HG03066 (cell line): ENCODE measurements at regions not wholly inside any gene's neighbourhood (a gene's known extent, or its start where the extent isn't known, plus 50 kb on each side); places are given as distances from the start of the nearest gene placed in this dataset.
"Not testable (repeated sequence)": the region's sequence is repeated elsewhere in the genome, so short reads cannot be mapped to it uniquely, and the experiment has no call there.

Experiments
- ATAC-seq: cut with Tn5 transposase; IDR thresholded peaks from one replicate; pipeline ENCODE4 v1.9.1; 2021; ENCODE audit warnings: low read depth; ENCODE audit not compliant: unreplicated experiment

DNA sequence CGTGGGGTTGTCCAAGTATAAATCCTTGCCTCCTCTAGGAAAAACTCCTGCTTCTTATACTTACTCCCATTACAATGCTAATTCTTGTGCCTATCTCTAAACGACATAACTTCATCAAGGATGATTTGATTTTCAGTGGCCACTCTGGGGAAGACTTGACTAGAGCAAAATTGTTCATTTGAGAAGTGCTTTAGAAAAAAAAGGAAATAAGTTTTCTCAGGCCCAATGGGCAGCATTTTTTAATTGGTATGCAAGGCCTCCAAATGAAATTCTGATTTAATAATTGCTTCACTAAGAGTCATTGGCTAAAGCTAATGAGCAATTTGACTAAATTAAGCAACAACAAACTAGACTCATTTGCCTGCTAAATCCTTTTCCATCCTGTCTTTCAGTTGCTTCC lies 496.1 kb downstream of the TSN start:
- no peak for ATAC-seq

DNA sequence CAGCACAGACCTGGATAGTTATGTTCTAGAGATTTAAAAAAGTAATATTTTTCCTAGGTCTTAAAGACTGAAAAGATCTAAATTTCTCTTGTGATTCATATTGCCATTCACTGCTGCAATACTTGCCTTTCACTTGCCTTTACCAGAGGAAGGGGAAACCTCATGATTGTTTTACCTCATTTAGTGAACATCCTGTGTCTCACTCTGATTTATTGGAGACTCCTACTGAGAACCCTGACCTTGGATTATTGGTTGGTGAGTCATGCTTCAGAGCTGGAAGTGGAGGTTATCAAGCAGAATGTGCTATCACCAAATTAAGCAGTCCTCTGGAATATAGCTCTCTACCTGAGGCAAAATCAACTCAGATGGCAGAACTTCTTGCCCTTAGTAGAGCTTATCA lies 500.5 kb downstream of the TSN start:
- no peak for ATAC-seq

DNA sequence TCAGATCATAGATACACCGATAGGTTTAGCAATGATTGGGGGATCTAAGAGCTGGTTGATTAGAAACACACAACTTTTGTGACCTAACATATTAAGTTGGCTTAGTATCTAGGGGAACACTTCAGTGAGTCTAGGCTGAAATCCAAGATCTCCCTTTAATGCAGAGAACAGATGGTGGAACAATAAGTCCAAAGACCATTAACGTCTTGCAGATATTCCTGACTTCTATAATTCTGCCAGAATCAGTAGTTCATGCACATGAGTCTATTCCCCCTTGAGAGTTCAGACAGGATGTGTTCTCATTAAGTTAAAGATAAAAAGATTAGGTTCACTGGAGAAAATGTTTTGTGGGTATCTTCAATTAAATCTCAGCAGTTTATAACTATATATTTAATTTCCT lies 506.5 kb downstream of the TSN start:
- ATAC-seq, result no peak

DNA sequence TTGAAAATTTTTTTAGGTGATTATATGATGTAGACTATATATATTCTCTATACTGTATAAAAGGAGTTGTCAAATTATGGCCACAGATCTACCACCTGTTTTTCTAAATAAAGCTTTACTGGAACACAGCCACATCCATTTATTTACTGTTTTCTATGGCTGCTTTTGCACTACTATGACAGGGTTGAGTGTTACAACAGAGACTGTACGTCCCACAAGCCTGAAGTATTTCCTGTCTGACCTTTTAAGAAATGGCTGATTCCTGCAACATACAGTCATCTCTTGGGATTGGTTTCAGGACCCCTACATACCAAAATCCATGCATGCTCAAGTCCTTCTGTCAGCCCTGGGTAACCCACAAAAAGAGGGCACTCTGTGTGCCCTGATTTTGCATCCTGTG lies 508.3 kb downstream of the TSN start:
- ATAC-seq, result no peak

DNA sequence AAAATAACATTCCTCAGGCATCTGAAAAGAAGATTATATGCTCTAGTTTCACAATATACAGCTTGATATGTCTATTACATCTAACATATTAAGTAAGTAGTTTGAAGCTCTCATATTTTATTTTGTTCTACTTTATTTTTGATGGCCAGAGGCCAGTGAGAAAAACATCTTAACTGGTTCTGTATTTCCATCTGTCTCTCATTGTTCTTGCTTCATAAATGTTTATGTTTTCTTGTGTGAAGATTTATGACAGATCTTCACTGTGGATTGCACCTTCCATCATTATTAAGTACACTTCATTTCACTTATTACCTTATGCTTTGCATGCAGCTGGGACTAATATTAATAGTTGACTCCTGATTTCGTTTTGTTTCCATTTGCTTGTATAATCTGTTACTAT lies 511.2 kb downstream of the TSN start:
- ATAC-seq, result no peak

DNA sequence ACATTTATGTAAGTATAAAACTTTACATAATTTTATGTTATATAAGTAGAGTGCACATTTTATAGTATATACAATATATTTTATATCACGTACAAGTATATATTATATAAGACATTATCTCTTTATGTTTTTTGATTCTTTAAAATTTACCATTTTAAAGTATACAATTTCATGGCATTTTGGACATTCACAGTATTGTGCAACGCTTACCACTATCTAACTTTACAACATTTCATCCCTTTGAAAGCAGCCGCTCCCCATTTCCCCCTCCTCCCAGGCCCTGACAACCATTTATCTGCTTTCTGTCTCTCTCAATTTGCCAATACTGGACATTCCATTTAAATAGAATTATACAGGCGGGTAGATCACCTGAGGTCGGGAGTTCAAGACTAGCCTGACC lies 512.5 kb downstream of the TSN start:
- ATAC-seq, result no peak

DNA sequence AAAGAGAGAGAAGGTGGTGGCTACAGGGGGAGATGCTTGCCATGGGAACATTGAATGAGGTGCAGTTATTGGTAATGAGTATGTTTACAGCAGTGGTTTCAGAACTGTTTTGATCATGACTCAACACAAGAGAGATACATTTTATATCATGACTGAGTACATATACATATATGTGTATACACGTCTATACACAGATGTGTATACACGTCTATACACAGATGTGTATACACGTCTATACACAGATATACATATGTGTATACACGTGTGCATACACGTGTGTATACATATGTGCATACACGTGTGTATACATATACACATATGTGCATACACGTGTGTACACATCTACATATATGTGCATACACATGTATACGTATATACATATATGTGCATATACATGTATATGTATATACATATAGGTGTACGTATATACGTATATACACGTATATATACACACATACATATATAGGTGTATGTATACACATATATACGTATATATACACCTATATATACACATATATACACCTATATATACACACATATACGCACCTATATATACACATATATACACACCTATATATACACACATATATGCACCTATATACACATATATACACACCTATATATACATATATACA lies 518.5 kb downstream of the TSN start:
- ATAC-seq, result no peak

DNA sequence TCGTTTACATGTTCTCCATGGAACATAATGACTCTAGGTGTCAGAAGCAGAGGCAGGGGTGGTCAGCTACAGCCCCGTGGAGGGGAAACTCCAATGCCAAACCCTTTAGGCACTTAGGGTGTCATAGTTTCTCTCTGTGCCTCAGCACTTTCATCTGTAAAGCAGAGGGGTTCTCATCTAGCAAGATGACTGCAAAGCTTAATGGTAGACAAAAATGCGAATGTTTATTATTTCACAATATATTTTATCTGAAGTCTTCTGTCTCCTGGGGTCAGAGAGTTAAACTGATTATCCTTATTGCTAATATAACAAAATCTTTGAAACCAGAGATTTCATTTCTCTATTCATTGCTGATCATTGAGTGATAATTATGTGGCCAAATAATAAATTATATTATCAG lies 522.5 kb downstream of the TSN start:
- ATAC-seq, result no peak

DNA sequence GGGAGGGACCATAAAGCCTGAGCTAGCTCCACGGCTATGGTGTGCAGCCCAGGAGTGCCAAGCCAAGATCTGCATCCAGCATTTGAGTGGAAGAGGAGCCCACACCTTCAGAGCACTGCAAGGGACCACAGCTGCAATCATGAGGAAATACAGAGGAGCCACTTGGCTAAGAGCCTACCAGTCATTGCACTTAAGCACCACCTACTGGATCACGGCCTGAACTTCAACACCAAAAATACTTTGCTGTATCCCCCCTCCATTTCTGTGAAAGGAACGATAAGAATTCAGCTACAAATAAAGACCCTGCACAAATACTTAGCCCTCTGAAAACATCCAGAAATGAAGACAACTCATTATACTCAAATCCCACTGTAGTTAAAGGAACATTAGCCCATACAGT lies 545.3 kb downstream of the TSN start:
- no peak for ATAC-seq

DNA sequence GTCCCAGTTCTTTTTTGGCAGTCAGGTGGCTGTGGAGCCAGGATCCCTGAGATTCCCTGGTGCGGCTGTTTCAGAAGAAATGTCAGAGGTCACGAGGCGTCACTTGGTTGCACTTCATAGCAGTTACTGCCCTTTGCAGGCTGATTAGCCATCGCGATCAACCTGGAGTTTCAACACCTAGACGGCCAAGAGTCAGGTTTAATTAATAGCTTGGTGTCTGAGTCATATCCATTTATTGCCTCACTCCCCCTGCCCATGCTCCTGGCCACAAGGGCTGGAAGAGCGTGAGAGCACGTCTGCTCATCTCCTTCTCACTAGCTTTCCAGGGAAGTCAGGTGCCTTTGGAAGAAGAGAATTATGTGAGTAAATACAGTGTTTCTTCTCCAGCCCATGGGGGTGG lies 552.3 kb downstream of the TSN start:
- no peak for ATAC-seq

DNA sequence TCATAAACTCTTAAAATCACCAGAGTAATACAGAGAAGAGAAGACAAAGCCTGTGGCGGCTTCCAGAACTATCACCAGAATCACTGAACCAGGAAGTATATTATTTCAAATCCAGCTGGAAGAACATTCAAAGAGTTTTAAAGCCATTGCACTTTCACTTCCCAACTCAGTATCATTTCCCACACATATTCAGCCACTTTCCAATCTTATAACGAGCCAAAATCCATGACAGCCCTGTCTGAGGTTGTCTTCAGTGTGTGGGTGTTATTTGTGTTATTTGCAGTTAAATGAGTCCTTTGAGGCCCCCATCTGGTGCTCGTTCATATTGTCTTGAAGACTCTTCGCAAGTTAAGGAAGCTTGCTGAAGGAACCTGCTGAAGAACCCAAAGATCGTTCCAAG lies 559.9 kb downstream of the TSN start:
- no peak for ATAC-seq

DNA sequence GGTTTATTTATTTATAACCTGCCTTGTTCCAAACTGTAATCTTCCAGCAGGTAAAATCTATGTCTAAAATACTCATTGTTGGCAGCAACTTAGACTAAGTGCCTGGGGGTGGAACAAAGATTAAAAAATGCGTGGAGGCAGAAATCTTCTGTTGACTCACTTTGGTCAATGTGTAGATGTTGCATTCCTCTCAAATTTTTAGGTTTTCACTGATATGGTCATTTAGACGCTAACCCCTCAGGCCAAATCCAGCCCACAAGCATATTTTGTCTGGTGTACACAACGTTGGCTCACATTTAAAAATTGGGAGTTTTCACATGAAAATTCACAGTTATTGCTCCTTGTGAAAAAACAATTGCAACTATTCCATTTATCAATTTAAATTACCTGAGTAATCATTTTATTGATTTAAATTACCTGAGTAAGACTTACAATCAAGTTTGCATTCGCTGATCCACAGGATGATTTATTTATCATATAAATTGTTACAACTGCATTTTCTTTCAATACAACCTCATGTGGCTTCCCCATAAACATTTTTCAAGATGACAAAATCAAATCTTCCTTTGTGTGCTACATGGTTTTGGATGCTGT lies 564.2 kb downstream of the TSN start:
- no peak for ATAC-seq

DNA sequence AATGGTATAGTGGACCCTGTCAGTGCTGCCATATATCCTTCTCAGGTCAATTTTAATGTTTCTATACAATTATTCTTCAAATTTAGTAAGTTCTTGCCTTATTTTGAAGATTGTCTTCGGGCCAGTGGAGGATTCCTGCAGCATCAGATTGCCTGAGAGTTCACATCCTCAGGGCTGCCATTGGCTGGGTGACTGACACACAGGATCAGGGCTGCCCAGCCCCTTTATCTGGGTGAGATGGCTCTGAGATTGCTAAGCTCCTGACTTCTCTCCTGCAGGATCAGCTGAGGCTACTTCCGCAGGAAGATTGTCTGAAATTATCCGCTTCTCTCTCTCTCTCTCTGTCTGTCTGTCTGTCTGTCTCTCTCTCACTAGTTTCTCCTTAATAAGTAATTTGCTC lies 567.4 kb downstream of the TSN start:
- no peak for ATAC-seq

DNA sequence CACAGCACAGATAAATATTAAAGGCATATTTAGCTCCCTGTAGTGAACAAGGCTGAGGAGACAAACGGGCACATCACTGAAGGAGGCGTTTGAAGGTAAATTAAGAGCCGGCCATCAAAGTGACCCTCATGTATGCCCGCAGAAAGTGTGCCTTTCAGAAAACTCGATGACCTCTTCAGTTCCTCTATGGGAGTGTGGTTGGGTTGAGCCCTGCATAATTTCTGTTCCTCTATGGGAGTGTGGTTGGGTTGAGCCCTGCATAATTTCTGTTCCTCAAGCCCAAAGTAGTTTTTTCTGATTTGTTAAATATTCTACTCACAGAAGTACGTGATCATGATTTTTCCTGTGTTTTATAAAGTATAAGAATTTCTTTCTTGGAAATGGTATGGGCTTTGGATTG lies 568.5 kb downstream of the TSN start:
- ATAC-seq, result no peak

DNA sequence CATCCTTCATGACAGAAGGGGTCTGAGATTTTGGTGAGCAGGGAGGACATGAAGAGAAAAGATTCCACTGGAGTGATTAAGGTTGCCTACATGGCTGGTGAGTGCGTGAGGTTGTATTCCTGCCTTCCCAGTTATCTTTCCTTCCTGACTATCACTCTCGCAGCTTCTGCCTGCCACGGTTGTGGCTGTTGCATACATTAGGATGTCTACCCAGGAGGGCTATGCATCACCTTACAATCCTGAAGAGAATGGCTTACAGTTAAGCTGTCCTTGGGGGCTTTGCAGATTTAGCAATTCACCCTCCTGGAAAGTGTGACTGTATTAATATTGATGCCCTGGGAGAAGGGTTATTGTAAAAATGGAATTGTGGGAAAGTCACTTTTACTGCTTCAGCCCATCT lies 571.0 kb downstream of the TSN start:
- ATAC-seq, result no peak

DNA sequence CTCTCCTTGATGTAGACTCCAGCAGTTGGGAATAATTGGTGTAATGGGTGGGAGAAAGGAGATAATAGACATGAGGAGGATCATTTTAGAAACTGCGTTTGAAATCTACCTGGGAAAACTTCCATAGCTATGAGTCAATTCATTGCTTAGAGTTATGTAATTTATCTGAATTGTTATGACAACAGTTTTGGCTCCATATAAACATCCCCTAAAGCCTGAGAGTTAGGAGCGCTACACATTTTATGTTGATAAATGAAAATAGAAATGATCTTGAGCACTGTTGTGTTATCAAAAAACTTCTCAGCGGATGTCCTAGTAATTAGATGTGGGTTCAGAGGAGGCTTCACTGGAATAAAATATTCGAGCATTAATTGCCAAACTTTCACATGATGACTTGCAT lies 573.4 kb downstream of the TSN start:
- ATAC-seq, result no peak

DNA sequence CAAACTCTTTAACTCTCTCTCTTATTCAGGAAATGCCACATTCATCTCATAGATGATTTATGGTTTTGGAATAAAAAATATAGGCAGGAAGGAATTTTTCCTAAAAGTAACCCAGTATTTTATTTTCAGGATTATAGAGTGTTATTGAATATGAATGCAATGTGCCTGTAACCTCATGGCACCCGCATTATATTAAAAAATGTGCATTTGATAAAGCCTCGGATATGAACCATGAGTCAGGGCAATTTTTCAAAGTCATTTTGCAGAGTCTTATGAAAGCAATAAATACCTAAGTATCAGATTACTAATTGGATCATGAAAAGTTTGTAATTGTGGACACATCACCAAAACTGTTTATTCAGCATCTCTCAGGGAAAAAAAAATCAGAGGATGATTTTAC lies 573.8 kb downstream of the TSN start:
- ATAC-seq, result no peak

DNA sequence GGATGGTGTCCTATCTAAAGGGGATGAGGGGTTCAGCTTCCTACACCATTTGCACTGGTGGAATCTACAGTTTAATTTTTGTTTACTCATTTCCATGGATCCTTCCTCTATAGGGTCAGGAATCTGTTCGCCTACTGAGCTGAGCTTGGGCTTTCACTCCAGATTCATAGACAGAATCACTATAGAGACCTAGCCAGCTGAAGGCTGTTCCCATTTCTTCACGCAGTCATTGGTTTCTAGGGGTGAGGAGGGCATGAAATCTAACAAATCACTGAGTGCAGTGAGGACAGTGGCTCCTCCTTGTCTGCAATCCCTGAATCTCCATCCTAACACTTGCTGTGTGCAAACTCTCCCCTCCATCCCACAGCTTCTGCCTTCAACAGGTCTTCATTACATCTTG lies 578.5 kb downstream of the TSN start:
- no peak for ATAC-seq

DNA sequence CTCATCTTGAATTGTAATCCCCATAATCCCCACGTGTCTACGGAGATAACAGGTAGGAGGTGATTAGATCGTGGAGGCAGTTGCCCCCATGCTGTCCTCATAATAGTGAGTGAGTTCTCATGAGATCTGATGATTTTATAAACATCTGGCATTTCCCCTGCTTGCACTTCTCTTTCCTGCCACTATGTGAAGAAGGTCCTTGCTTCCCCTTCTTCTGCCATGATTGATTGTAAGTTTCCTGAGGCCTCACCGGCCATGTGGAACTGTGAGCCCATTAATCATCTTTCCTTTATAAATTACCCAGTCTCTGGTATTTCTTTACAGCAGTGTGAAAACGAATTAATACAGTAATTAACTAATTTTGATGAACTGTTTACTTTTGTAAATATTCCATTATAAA lies 582.5 kb downstream of the TSN start:
- no peak for ATAC-seq

DNA sequence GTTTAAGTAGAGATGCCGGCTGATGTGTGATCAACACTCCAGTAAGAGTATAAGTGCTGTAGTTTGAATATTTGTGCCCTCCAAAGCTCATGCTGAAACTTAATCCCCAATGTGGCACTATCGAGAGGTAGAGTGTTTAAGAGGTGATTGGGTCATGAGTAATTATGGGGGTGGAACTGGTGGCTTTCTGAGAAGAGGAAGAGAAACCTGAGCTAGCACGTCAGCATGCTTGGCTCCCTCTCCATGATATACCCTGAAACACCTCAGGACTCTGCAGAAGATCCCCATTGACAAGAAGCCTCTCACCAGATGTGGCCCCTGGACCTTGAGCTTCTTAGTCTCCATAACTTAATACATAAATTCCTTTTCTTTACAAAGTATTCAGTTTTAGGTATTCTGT lies 584.8 kb downstream of the TSN start:
- ATAC-seq, result peak; percentile 95

DNA sequence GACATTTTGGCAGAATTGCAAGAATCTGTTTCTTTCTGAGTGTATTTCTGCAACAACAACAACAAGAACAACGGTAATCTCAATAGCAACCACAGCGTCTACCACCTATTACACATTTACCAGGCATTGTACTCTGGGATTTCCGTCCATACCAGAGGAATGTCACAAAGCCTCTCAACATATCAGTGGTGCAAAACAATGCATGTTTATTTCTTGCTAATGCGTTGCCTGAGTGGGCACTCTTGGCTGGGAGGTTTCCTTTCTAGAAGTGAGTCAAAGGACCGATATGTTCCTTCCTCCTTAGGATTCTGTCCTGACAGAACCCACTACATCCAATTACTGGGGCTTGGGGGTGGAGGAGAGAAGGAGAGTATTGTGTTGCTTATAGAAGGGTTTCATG lies 585.6 kb downstream of the TSN start:
- ATAC-seq, result no peak

DNA sequence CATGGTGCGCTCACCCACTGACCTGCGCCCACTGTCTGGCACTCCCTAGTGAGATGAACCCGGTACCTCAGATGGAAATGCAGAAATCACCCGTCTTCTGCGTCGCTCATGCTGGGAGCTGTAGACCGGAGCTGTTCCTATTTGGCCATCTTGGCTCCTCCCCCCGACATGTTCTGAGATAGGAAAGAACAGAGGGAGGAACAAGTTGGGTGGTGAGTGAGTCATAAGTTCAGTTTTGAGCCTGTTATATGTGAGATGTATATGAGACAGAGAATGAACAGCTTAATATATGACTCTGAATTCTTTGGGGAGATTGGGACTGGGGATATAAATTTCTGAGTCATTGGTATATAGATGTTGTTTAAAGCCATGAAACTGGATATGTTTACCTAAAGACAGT lies 596.7 kb downstream of the TSN start:
- not testable (repeated sequence) for ATAC-seq

DNA sequence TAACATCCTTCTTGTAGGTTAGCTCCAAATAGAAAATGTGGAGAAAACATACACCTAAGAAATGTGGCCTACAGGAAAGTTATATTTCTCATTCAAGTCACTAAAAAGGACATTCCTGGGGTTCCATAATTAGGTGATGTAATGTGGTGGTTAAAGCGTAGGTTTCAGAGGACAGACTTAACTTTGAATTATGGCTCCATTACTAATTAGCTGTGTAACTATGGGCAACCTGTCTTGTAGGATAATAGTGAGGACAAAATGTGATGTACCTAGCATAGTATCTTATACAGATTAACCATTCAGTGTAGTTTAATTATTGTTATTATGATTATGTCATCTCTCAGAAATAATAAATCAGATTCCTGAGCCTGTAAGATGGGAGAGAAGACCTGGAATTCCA lies 602.5 kb downstream of the TSN start:
- no peak for ATAC-seq
